SK-N-SH treated with all-trans-retinoic acid at 6 μM for 48 hours (cell line): ENCODE measurements at regions not wholly inside any gene's neighbourhood (a gene's known extent, or its start where the extent isn't known, plus 50 kb on each side); places are given as distances from the start of the nearest gene placed in this dataset.

Source experiments
- ATAC-seq: fragments of 200-7000 bp; cut with Tn5 transposase; 3 replicates; pipeline ENCODE4 v1.9.1; 2020; ENCODE audit warnings: mild to moderate bottlenecking, moderate library complexity
- BACH2 ChIP-seq: fragments of 250-450 bp; sonication (Bioruptor Pico); IDR thresholded peaks from 2 replicates; pipeline ENCODE4 v1.9.0; 2021; ENCODE audit warnings: mild to moderate bottlenecking, borderline replicate concordance
- ESRRG ChIP-seq: fragments of 250-450 bp; sonication (Bioruptor Pico); IDR thresholded peaks from 2 replicates; pipeline ENCODE4 v1.6.1; 2021; ENCODE audit warnings: mild to moderate bottlenecking
- GLIS3 ChIP-seq: fragments of 250-450 bp; sonication (Bioruptor Pico); IDR thresholded peaks from 2 replicates; pipeline ENCODE4 v1.5.0; 2020; ENCODE audit warnings: mild to moderate bottlenecking, moderate library complexity
- PPARA ChIP-seq: fragments of 250-450 bp; sonication (Bioruptor Pico); IDR thresholded peaks from 2 replicates; pipeline ENCODE4 v1.5.0; 2020; ENCODE audit warnings: mild to moderate bottlenecking, borderline replicate concordance
- RARB ChIP-seq: fragments of 250-450 bp; sonication (Bioruptor Pico); IDR thresholded peaks from 2 replicates; pipeline ENCODE4 v1.8.0; 2021; ENCODE audit warnings: mild to moderate bottlenecking, moderate library complexity
- TCF4 ChIP-seq: fragments of 250-450 bp; sonication (Bioruptor Pico); IDR thresholded peaks from 2 replicates; pipeline ENCODE4 v1.8.0; 2021; ENCODE audit warnings: mild to moderate bottlenecking, moderate library complexity, borderline replicate concordance
- TOX ChIP-seq: fragments of 250-450 bp; sonication (Bioruptor Pico); IDR thresholded peaks from 2 replicates; pipeline ENCODE4 v1.8.0; 2021; ENCODE audit warnings: mild to moderate bottlenecking, moderate library complexity, borderline replicate concordance
- ZC3H10 ChIP-seq: fragments of 250-450 bp; sonication (Bioruptor Pico); IDR thresholded peaks from 2 replicates; pipeline ENCODE4 v1.5.1; 2021; ENCODE audit warnings: mild to moderate bottlenecking, moderate library complexity
- ZNF565 ChIP-seq: fragments of 450-650 bp; formaldehyde crosslinking; conservative IDR thresholded peaks from 2 replicates; pipeline ENCODE4 v1.5.0; 2020; ENCODE audit warnings: low read depth, mild to moderate bottlenecking, moderate library complexity
- ZNF70 ChIP-seq: fragments of 450-650 bp; formaldehyde crosslinking; IDR thresholded peaks from 2 replicates; pipeline ENCODE4 v1.5.0; 2020; ENCODE audit warnings: mild to moderate bottlenecking, moderate library complexity
- ZNF8 ChIP-seq: fragments of 450-650 bp; formaldehyde crosslinking; IDR thresholded peaks from 2 replicates; pipeline ENCODE4 v1.5.0; 2020; ENCODE audit warnings: mild to moderate bottlenecking, moderate library complexity
- TF ChIP-seq, protein P1 (sequence below): fragments of 250-450 bp; sonication (Bioruptor Pico); IDR thresholded peaks from 2 replicates; pipeline ENCODE4 v1.8.0; 2020; ENCODE audit warnings: mild to moderate bottlenecking, moderate library complexity, borderline replicate concordance
- TF ChIP-seq, protein P2 (sequence below): fragments of 250-450 bp; sonication (Bioruptor Pico); IDR thresholded peaks from 2 replicates; pipeline ENCODE4 v1.5.0; 2020; ENCODE audit warnings: mild to moderate bottlenecking, moderate library complexity
- TF ChIP-seq, protein P3 (sequence below): fragments of 250-450 bp; sonication (Bioruptor Pico); IDR thresholded peaks from 2 replicates; pipeline ENCODE4 v1.5.1; 2020; ENCODE audit warnings: low read depth, mild to moderate bottlenecking, moderate library complexity

DNA sequence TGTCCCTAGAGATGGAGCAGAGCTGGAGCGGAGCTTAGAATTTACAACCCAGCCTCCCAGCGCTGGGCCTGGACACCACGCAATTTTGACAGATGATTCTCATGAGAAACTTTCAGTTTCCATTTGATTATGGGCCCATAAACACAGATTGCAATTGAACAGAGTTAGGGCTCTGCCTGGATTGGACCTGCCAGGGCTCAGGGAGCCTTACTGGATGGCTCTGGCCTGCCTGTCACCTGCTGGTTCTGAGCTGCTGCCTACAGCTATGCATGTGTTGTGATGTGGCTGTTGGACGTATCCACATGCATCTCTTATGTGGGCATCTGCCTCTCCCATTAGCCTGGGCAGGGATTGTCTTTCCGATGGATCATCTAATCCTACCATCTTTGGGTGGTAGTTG is 73.4 kb upstream of the SDK2 start (continued):
- TF ChIP-seq RARB (CRISPR knock-in tag) (no peak), GLIS3 (CRISPR knock-in tag) (no peak)

- ATAC-seq = no peak
Measured at GRCh38 chr17:73718362-73718761, 74.1 kb upstream of the SDK2 start.

GRCh38 chr17:73718912-73719311 is 74.7 kb upstream of the SDK2 start:
- no peak for ATAC-seq
- no peak for TF ChIP-seq ZC3H10
- TF ChIP-seq GLIS3 (CRISPR knock-in tag) = no peak

More at GRCh38 chr17:73718362-73718761, 74.1 kb upstream of the SDK2 start:
- TF ChIP-seq, protein P1, sequence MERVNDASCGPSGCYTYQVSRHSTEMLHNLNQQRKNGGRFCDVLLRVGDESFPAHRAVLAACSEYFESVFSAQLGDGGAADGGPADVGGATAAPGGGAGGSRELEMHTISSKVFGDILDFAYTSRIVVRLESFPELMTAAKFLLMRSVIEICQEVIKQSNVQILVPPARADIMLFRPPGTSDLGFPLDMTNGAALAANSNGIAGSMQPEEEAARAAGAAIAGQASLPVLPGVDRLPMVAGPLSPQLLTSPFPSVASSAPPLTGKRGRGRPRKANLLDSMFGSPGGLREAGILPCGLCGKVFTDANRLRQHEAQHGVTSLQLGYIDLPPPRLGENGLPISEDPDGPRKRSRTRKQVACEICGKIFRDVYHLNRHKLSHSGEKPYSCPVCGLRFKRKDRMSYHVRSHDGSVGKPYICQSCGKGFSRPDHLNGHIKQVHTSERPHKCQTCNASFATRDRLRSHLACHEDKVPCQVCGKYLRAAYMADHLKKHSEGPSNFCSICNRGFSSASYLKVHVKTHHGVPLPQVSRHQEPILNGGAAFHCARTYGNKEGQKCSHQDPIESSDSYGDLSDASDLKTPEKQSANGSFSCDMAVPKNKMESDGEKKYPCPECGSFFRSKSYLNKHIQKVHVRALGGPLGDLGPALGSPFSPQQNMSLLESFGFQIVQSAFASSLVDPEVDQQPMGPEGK (CRISPR knock-in tag) = no peak

DNA sequence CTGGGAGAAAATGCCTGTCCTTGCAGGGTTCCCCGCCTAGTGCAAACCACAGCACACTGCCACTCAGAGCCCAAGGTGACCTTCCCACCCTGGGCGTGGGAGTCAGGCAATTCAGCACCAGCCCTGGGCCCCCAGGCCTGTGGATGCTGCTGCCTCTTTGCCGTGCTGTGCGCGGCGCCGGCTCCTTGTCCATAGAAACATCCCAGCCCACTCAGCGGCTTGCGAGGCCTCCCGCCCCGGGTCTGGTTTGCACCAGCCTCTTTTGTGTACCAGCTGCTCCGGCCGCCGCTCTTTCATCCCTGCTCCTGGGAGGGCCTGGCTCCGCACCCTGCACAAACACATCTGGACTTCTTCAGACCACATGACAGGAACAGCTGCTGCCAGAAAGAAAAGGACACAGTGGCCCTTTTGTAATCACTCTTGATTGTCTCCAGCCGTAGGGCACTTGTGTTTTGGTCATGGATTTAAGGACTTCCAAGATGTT is 75.4 kb upstream of the SDK2 start:
- peak; percentile 81 for ATAC-seq
- TF ChIP-seq, protein P2, sequence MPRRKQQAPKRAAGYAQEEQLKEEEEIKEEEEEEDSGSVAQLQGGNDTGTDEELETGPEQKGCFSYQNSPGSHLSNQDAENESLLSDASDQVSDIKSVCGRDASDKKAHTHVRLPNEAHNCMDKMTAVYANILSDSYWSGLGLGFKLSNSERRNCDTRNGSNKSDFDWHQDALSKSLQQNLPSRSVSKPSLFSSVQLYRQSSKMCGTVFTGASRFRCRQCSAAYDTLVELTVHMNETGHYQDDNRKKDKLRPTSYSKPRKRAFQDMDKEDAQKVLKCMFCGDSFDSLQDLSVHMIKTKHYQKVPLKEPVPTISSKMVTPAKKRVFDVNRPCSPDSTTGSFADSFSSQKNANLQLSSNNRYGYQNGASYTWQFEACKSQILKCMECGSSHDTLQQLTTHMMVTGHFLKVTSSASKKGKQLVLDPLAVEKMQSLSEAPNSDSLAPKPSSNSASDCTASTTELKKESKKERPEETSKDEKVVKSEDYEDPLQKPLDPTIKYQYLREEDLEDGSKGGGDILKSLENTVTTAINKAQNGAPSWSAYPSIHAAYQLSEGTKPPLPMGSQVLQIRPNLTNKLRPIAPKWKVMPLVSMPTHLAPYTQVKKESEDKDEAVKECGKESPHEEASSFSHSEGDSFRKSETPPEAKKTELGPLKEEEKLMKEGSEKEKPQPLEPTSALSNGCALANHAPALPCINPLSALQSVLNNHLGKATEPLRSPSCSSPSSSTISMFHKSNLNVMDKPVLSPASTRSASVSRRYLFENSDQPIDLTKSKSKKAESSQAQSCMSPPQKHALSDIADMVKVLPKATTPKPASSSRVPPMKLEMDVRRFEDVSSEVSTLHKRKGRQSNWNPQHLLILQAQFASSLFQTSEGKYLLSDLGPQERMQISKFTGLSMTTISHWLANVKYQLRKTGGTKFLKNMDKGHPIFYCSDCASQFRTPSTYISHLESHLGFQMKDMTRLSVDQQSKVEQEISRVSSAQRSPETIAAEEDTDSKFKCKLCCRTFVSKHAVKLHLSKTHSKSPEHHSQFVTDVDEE (CRISPR knock-in tag) = peak; percentile 78; the same call in 1 of the 2 replicates
- no peak for TF ChIP-seq ESRRG (CRISPR knock-in tag)
- TF ChIP-seq BACH2 (CRISPR knock-in tag) = no peak
- peak; percentile 96 for TF ChIP-seq TCF4 (CRISPR knock-in tag)

DNA sequence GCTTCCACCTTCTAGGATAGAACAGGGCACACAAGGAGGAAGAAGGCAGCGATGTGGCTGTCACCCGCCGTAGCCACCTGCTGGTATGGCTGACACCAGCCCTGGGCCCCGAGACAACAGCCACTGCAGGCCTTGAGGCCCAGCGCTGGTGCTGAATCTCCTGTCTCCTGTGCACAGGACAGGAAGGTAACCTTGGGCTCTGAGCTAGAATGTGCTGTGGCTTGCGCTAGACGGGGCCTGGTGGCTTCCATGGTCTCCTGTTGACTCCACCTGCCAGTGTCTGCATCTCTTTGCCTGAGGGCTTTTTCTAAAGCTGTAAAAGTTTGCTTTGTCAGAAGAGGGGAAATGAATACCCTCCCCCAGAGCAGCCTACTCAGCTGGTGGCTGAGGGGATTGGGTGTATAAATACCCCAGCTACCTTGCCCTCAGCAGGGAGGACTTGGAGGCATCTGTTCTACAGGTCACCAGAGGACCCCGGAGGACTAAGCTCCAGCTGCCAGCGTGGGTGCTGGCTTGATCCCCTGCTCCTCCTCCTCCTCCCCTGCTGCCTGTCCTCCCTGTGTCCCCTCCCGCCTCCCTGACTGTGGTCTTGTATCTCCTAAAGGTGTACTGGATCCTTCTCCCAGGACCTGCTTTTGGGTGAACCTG is 76.1 kb upstream of the SDK2 start:
- ATAC-seq = peak; percentile 38; the same call in 1 of the 3 replicates
- TF ChIP-seq ZNF70 = no peak
- TF ChIP-seq, protein P3, sequence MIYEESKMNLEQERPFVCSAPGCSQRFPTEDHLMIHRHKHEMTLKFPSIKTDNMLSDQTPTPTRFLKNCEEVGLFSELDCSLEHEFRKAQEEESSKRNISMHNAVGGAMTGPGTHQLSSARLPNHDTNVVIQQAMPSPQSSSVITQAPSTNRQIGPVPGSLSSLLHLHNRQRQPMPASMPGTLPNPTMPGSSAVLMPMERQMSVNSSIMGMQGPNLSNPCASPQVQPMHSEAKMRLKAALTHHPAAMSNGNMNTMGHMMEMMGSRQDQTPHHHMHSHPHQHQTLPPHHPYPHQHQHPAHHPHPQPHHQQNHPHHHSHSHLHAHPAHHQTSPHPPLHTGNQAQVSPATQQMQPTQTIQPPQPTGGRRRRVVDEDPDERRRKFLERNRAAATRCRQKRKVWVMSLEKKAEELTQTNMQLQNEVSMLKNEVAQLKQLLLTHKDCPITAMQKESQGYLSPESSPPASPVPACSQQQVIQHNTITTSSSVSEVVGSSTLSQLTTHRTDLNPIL = no peak
- no peak for TF ChIP-seq BACH2 (CRISPR knock-in tag)
- TF ChIP-seq, protein P2 (CRISPR knock-in tag) = no peak
- no peak for TF ChIP-seq ZNF565
- no peak for TF ChIP-seq PPARA (CRISPR knock-in tag)
- TF ChIP-seq TOX (CRISPR knock-in tag) = no peak
- no peak for TF ChIP-seq ZNF8

DNA sequence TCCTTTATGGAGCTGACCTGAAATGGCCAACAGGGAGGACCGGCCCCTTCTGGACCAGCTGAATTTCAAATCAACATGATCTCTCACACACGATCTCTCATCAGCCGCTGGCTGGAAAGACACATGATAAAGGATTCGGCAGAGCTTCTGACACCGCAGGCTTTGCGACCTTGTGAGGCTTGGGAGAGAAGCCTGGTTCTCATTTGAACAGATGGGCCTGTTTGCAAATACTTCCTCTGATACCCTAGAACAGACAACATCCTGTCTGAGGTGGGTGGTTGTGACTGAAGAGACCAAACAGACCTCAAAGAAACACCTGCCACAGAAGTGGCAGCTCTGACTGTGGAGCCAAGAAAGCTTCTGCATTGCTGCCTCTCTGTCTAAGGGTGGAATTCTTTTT is 77.9 kb upstream of the SDK2 start:
- TF ChIP-seq TCF4 (CRISPR knock-in tag) (peak; percentile 53; the same call in 1 of the 2 replicates), PPARA (CRISPR knock-in tag) (no peak)
- no peak for ATAC-seq
